Tibial artery (tissue), 4 donors: ENCODE measurements at regions not wholly inside any gene's neighbourhood (a gene's known extent, or its start where the extent isn't known, plus 50 kb on each side); places are given as distances from the start of the nearest gene placed in this dataset.

ENCODE experiments used
- DNase-seq, 2 donors: peaks; one replicate each; pipeline ENCODE4 v3.0.0-alpha.2; 2019
- H3K27ac ChIP-seq, 2 donors: fragments of 200-600 bp; sonication (generic) in 1 of 2; 1 replicate in 1 of 2; 2 replicates in 1 of 2; pipeline ENCODE4 v1.5.1; 2018 to 2019; ENCODE audit warnings: mild to moderate bottlenecking in 1 of 2
- H3K27me3 ChIP-seq, 2 donors: fragments of 200-600 bp; sonication (generic) in 1 of 2; one replicate each; pipeline versions ENCODE4 v1.5.1 to v1.6.0; 2016 to 2019
- H3K36me3 ChIP-seq, 3 donors: fragments of 200-600 bp; sonication (generic) in 2 of 3; one replicate each; pipeline ENCODE4 v1.5.1; 2016 to 2019; ENCODE audit warnings: mild to moderate bottlenecking in 2 of 3
- H3K4me1 ChIP-seq, 4 donors: fragments of 200-600 bp; sonication (generic) in 2 of 4; 1 replicate in 3 of 4; 2 replicates in 1 of 4; pipeline ENCODE4 v1.5.1; 2016 to 2019
- H3K4me3 ChIP-seq, 2 donors: fragments of 200-600 bp; sonication (generic) in 1 of 2; 1 replicate in 1 of 2; 2 replicates in 1 of 2; pipeline ENCODE4 v1.5.1; 2018 to 2019; ENCODE audit warnings: mild to moderate bottlenecking in 2 of 2
- H3K9me3 ChIP-seq, 3 donors: fragments of 200-600 bp; sonication (generic) in 1 of 3; one replicate each; pipeline ENCODE4 v1.5.1; 2016 to 2019
- intact Hi-C: fragments of 100-400 bp; cut with DNase I; formaldehyde crosslinking; loops from one replicate; pipeline ENCODE4 v1.15.0; 2023; ENCODE audit warnings: low total_unique reads
- TF ChIP-seq, protein P1 (sequence below), 2 experiments: fragments of 200-600 bp in 1 of 2; fragments of 450-650 bp in 1 of 2; IDR thresholded peaks; one replicate each; pipeline ENCODE4 v1.5.1; 2017 to 2019; ENCODE audit warnings: antibody characterized with exemption in 2 of 2, mild to moderate bottlenecking in 1 of 2, moderate library complexity in 1 of 2

DNA sequence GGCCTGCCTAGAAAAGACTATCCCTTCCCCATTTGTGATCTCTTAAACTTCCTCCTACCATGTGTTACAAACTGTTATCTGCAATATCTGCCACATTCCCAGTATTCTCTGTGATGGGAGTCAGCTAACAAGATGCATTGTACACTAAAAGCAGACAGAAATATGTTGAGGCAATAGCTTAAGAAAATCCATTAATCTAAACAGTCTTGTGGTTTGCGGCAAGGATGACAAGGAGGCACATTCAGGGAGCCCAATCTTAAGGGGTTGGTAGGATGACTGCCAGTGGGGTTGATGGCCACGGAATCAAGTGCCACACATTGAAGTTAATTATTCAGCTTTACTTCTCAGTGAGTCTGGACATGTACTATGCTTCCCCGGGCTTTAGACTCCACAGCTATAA, 775.5 kb upstream of the AMELY start:
- Histone ChIP-seq H3K9me3 (no peaks in the 10 kb centered on the region), H3K27me3 (no peaks in the 10 kb centered on the region), H3K4me1 (no peaks in the 10 kb centered on the region), H3K4me3 (no peak overlapping the region), H3K36me3 (no peaks in the 10 kb centered on the region), H3K27ac (no peak overlapping the region)
- no peak for DNase-seq
- TF ChIP-seq, protein P1, sequence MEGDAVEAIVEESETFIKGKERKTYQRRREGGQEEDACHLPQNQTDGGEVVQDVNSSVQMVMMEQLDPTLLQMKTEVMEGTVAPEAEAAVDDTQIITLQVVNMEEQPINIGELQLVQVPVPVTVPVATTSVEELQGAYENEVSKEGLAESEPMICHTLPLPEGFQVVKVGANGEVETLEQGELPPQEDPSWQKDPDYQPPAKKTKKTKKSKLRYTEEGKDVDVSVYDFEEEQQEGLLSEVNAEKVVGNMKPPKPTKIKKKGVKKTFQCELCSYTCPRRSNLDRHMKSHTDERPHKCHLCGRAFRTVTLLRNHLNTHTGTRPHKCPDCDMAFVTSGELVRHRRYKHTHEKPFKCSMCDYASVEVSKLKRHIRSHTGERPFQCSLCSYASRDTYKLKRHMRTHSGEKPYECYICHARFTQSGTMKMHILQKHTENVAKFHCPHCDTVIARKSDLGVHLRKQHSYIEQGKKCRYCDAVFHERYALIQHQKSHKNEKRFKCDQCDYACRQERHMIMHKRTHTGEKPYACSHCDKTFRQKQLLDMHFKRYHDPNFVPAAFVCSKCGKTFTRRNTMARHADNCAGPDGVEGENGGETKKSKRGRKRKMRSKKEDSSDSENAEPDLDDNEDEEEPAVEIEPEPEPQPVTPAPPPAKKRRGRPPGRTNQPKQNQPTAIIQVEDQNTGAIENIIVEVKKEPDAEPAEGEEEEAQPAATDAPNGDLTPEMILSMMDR (IDR thresholded peaks at IDR 0.05): no peak
- intact Hi-C loops: no loop called here

GRCh38 chrY:7684546-7684945, 773.0 kb upstream of the AMELY start:
- intact Hi-C loops: no loop called here
- Histone ChIP-seq H3K36me3 (no peaks in the 10 kb centered on the region), H3K4me3 (no peak overlapping the region), H3K27ac (no peak overlapping the region), H3K9me3 (no peaks in the 10 kb centered on the region), H3K27me3 (no peaks in the 10 kb centered on the region), H3K4me1 (no peaks in the 10 kb centered on the region)
- DNase-seq: no peak
- TF ChIP-seq, protein P1 (IDR thresholded peaks at IDR 0.05): no peak

DNA sequence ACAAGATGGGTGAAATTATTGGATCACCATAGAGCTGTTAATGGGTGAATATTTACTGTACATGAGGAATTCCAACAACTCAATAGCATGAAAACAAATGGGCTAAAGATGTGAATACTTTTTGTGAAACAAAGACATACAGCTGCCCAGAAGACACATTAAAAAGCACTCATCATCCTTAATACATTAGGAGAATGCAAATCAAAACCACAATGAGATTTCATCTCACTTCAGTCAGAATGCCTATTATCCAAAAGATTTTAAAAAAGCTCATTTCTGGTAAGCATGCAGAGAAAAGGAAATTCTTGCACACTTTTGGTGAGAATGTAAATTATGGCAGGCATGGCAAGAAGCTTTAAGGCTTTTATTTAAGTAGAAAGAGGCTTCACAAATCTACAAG, 770.8 kb upstream of the AMELY start:
- TF ChIP-seq, protein P1 (IDR thresholded peaks at IDR 0.05): no peak
- Histone ChIP-seq H3K27me3 (no peaks in the 10 kb centered on the region), H3K9me3 (no peaks in the 10 kb centered on the region), H3K4me3 (no peak overlapping the region), H3K36me3 (no peaks in the 10 kb centered on the region), H3K4me1 (no peaks in the 10 kb centered on the region), H3K27ac (no peak overlapping the region)
- intact Hi-C loops: no loop called here
- no peak for DNase-seq

GRCh38 chrY:7681426-7681825, 769.9 kb upstream of the AMELY start:
- no peaks in the 10 kb centered on the region for H3K4me1 ChIP-seq
- no peak overlapping the region for H3K27ac ChIP-seq
- H3K4me3 ChIP-seq: no peak overlapping the region
- TF ChIP-seq, protein P1 (IDR thresholded peaks at IDR 0.05): no peak
- DNase-seq: no peak
- no peaks in the 10 kb centered on the region for H3K27me3 ChIP-seq
- no peaks in the 10 kb centered on the region for H3K9me3 ChIP-seq
- no peaks in the 10 kb centered on the region for H3K36me3 ChIP-seq
- intact Hi-C loops: no loop called here

DNA sequence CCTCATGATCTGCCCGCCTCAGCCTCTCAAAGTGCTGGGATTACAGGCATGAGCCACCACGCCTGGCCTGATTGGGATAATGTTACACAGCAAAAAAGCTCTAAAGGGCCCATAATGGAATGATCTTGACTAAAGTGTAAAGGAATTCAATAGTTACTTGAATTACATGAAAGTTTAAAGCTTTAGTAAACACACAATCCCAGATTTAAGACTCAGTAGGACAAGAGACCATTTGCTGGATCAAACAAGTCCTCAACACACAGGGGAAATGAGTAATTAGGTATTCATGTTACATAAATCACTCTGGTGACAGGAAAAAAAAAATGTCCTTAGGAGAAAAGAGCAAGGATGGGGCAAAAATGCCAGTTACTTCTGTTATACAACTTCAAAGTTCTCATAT, 762.9 kb upstream of the AMELY start:
- TF ChIP-seq, protein P1 (IDR thresholded peaks at IDR 0.05): no peak
- intact Hi-C loops: no loop called here
- Histone ChIP-seq H3K36me3 (no peaks in the 10 kb centered on the region), H3K27ac (no peak overlapping the region), H3K9me3 (no peaks in the 10 kb centered on the region), H3K27me3 (no peaks in the 10 kb centered on the region), H3K4me1 (no peaks in the 10 kb centered on the region), H3K4me3 (no peak overlapping the region)
- DNase-seq: no peak

DNA sequence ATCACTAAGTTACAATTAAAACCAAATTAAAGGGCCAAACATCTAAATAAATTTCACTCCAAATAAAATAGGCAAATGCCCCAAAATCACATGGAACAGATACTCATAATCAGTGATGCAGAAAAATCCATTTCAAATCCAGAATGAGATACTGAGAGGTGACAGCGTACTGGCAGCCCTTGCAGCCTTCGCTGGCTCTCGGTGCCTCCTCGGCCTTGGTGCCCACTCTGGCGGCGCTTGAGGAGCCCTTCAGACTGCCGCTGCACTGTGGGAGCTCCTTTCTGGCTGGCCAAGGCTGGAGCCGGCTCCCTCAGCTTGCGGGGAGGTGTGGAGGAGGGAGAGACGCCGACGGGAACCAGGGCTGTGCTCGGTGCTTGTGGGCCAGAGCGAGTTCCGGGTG, 761.2 kb upstream of the AMELY start:
- H3K27me3 ChIP-seq: no peaks in the 10 kb centered on the region
- no peaks in the 10 kb centered on the region for H3K9me3 ChIP-seq
- no peaks in the 10 kb centered on the region for H3K36me3 ChIP-seq
- H3K4me3 ChIP-seq: no peak overlapping the region
- H3K4me1 ChIP-seq: no peaks in the 10 kb centered on the region
- DNase-seq: no peak
- TF ChIP-seq, protein P1 (IDR thresholded peaks at IDR 0.05): no peak
- no peak overlapping the region for H3K27ac ChIP-seq
- intact Hi-C loops: no loop called here
